ENCODE measurements at regions not wholly inside any gene's neighbourhood (a gene's known extent, or its start where the extent isn't known, plus 50 kb on each side); places are given as distances from the start of the nearest gene placed in this dataset.

GRCh38 chr9:126088336-126088735, 238.3 kb upstream of the MVB12B start:
- no peaks in the 10 kb centered on the region for H3K36me3 ChIP-seq (ENCODE audit: control insufficient read depth in 4 of 4, insufficient read depth in 3 of 4, low read depth in 1 of 4, low read length in 3 of 4)
- TF ChIP-seq SP1 (IDR thresholded peaks at IDR 0.05) (no peak), FOXA1 (IDR thresholded peaks at IDR 0.05) (no peak), TAF1 (conservative IDR thresholded peaks at IDR 0.05) (no peak), RXRA (IDR thresholded peaks at IDR 0.05) (no peak), HNF4A (conservative IDR thresholded peaks at IDR 0.05) (no peak), RAD21 (IDR thresholded peaks at IDR 0.05) (no peak), ZBTB33 (IDR thresholded peaks at IDR 0.05) (no peak), GABPA (IDR thresholded peaks at IDR 0.05 in 1 of 2, conservative IDR thresholded peaks at IDR 0.05 in 1 of 2) (no peak), JUND (IDR thresholded peaks at IDR 0.05) (no peak), NR2F2 (IDR thresholded peaks at IDR 0.05) (no peak), YY1 (IDR thresholded peaks at IDR 0.05) (no peak), EGR1 (IDR thresholded peaks at IDR 0.05; ENCODE audit: low read depth in 2 of 2) (no peak), FOXA2 (IDR thresholded peaks at IDR 0.05) (no peak), HNF4G (IDR thresholded peaks at IDR 0.05) (no peak), MAX (IDR thresholded peaks at IDR 0.05) (no peak), CTCF (IDR thresholded peaks at IDR 0.05; ENCODE audit: low read depth, low read length, missing input control) (no peak), ATF3 (IDR thresholded peaks at IDR 0.05) (no peak), REST (IDR thresholded peaks at IDR 0.05) (no peak)
- H3K27me3 ChIP-seq (ENCODE audit: control insufficient read depth in 4 of 4, insufficient read depth in 4 of 4, low read length in 3 of 4): no peaks in the 10 kb centered on the region
- H3K4me3 ChIP-seq (ENCODE audit: low read depth in 1 of 3, low read length in 3 of 3): no peak overlapping the region
- H3K27ac ChIP-seq (ENCODE audit: low read depth in 1 of 2, low read length in 2 of 2): no peak overlapping the region
- no peaks in the 10 kb centered on the region for H3K4me1 ChIP-seq (ENCODE audit: control insufficient read depth in 4 of 4, insufficient read depth in 4 of 4, low read length in 3 of 4)
- no peaks in the 10 kb centered on the region for H3K9me3 ChIP-seq (ENCODE audit: control insufficient read depth in 4 of 4, low read length in 3 of 4)
- H3K9ac ChIP-seq (ENCODE audit: low read depth in 1 of 2, low read length in 2 of 2): no peak overlapping the region
- DNase-seq (ENCODE audit: low spot score): no peak
- WGBS: 82% methylated on average over 6 of the region's 6 CpGs
